Stimulated activated CD8-positive, alpha-beta memory T cell treated with anti-CD3 and anti-CD28 coated beads, Interleukin-12 subunit alpha, Interleukin-12 subunit beta, amount 100 ng/mL, for 1 hour (primary cell): ENCODE measurements at regions not wholly inside any gene's neighbourhood (a gene's known extent, or its start where the extent isn't known, plus 50 kb on each side); places are given as distances from the start of the nearest gene placed in this dataset.

Experiments used
- DNase-seq: peaks from one replicate; pipeline ENCODE4 v3.0.0-alpha.2; 2020; ENCODE audit warnings: low read depth

GRCh38 chr14:53545217-53545616, 392.1 kb upstream of the DDHD1 start:
- DNase-seq, result no peak

GRCh38 chr14:53542732-53543131, 389.6 kb upstream of the DDHD1 start:
- no peak for DNase-seq

GRCh38 chr14:53541411-53541810, 388.3 kb upstream of the DDHD1 start:
- DNase-seq, result no peak

- DNase-seq, result no peak
Measured at GRCh38 chr14:53539489-53540126, 386.5 kb upstream of the DDHD1 start.

GRCh38 chr14:53538316-53538881, 385.3 kb upstream of the DDHD1 start:
- DNase-seq, result no peak

- DNase-seq, result no peak
Measured at GRCh38 chr14:53537422-53538315, 384.5 kb upstream of the DDHD1 start.

- no peak for DNase-seq
Measured at GRCh38 chr14:53536446-53536845, 383.3 kb upstream of the DDHD1 start.

GRCh38 chr14:53534841-53535240, 381.7 kb upstream of the DDHD1 start:
- no peak for DNase-seq

- DNase-seq, result no peak
Measured at GRCh38 chr14:53533384-53533970, 380.4 kb upstream of the DDHD1 start.

- DNase-seq, result no peak
Measured at GRCh38 chr14:53532853-53533252, 379.7 kb upstream of the DDHD1 start.

- no peak for DNase-seq
Measured at GRCh38 chr14:53531730-53532129, 378.6 kb upstream of the DDHD1 start.

- DNase-seq, result no peak
Measured at GRCh38 chr14:53531156-53531555, 378.0 kb upstream of the DDHD1 start.

GRCh38 chr14:53529519-53529918, 376.4 kb upstream of the DDHD1 start:
- no peak for DNase-seq

- DNase-seq, result no peak
Measured at GRCh38 chr14:53528185-53528671, 375.1 kb upstream of the DDHD1 start.

- DNase-seq, result no peak
Measured at GRCh38 chr14:53526200-53526599, 373.1 kb upstream of the DDHD1 start.

- no peak for DNase-seq
Measured at GRCh38 chr14:53525608-53526007, 372.5 kb upstream of the DDHD1 start.

- DNase-seq, result no peak
Measured at GRCh38 chr14:53524391-53524790, 371.3 kb upstream of the DDHD1 start.

GRCh38 chr14:53523226-53523625, 370.1 kb upstream of the DDHD1 start:
- DNase-seq, result no peak

- DNase-seq, result no peak
Measured at GRCh38 chr14:53520078-53520928, 367.2 kb upstream of the DDHD1 start.

GRCh38 chr14:53519137-53519536, 366.0 kb upstream of the DDHD1 start:
- DNase-seq, result no peak

- DNase-seq, result no peak
Measured at GRCh38 chr14:53517270-53517960, 364.3 kb upstream of the DDHD1 start.
